Gastroesophageal sphincter (tissue), 4 donors: ENCODE measurements at regions not wholly inside any gene's neighbourhood (a gene's known extent, or its start where the extent isn't known, plus 50 kb on each side); places are given as distances from the start of the nearest gene placed in this dataset.
"Not testable (repeated sequence)": the region's sequence is repeated elsewhere in the genome, so short reads cannot be mapped to it uniquely, and the experiment has no call there.

ENCODE experiments used
- ATAC-seq: fragments of 150-250 bp; one replicate; pipeline ENCODE4 v1.9.1; 2016; ENCODE audit warnings: mild to moderate bottlenecking, moderate library complexity
- H3K27ac ChIP-seq, 4 donors: fragments of 200-600 bp; sonication (generic) in 3 of 4; 1 replicate in 3 of 4; 2 replicates in 1 of 4; pipeline ENCODE4 v1.5.1; 2016 to 2019
- H3K27me3 ChIP-seq: fragments of 200-600 bp; sonication (generic); one replicate; pipeline ENCODE4 v1.5.1; 2019
- H3K36me3 ChIP-seq, 2 donors: fragments of 200-600 bp; sonication (generic); one replicate each; pipeline ENCODE4 v1.5.1; 2019; ENCODE audit warnings: control low read depth in 1 of 2
- H3K4me1 ChIP-seq, 3 donors: fragments of 200-600 bp; sonication (generic); 1 replicate in 2 of 3; 2 replicates in 1 of 3; pipeline ENCODE4 v1.5.1; 2016 to 2019; ENCODE audit warnings: control low read depth in 2 of 3
- H3K4me3 ChIP-seq, 2 donors: fragments of 200-600 bp; sonication (generic); one replicate each; pipeline ENCODE4 v1.5.1; 2019; ENCODE audit warnings: mild to moderate bottlenecking in 1 of 2, moderate library complexity in 1 of 2
- H3K9me3 ChIP-seq, 3 donors: fragments of 200-600 bp; sonication (generic); one replicate each; pipeline ENCODE4 v1.5.1; 2017 to 2019; ENCODE audit warnings: control low read depth in 2 of 3
- CTCF ChIP-seq, 4 experiments: fragments of 200-600 bp in 2 of 4; fragments of 450-650 bp in 2 of 4; sonication (generic) in 1 of 4; IDR thresholded peaks; one replicate each; pipeline ENCODE4 v1.5.1; 2017 to 2019; ENCODE audit warnings: antibody characterized with exemption in 4 of 4, mild to moderate bottlenecking in 2 of 4, moderate library complexity in 2 of 4
- EP300 ChIP-seq: sonication (generic); formaldehyde crosslinking; IDR thresholded peaks from one replicate; pipeline ENCODE4 v1.6.1; 2017; ENCODE audit warnings: antibody characterized with exemption, mild to moderate bottlenecking
- POLR2A ChIP-seq, 2 donors: fragments of 450-650 bp; IDR thresholded peaks; one replicate each; pipeline ENCODE4 v1.6.1; 2017; ENCODE audit warnings: antibody characterized with exemption in 2 of 2, mild to moderate bottlenecking in 2 of 2, moderate library complexity in 1 of 2
- POLR2AphosphoS5 ChIP-seq: sonication (generic); formaldehyde crosslinking; IDR thresholded peaks from one replicate; pipeline ENCODE4 v1.6.1; 2017; ENCODE audit warnings: antibody characterized with exemption
- whole genome bisulfite sequencing, 2 donors: methylation state at CpG; one replicate each; pipeline ENCODE4 v1.1.5; 2018; ENCODE audit warnings: low coverage in 1 of 2; 5-methylcytosine and 5-hydroxymethylcytosine counted together

- WGBS, 2 donors, result 61 to 84% methylated on average over 6 of the region's 6 CpGs
- TF ChIP-seq POLR2AphosphoS5 (no peak), EP300 (no peak), CTCF (IDR thresholded peaks at IDR 0.05) (no peak), POLR2A (IDR thresholded peaks at IDR 0.05) (no peak)
- H3K27me3 ChIP-seq, result no peaks in the 10 kb centered on the region
Measured at GRCh38 chr11:92464822-92465221, 240.2 kb downstream of the FAT3 start.

DNA sequence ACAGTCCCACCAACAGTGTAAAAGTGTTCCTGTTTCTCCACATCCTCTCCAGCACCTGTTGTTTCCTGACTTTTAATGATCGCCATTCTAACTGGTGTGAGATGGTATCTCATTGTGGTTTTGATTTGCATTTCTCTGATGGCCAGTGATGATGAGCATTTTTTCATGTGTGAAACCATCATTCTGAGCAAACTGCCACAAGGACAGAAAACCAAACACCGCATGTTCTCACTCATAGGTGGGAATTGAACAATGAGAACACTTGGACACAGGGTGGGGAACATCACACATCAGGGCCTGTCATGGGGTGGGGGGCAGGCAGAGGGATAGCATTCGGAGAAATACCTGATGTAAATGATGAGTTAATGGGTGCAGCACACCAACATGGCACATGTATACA lies 240.8 kb downstream of the FAT3 start:
- not testable (repeated sequence) for H3K27me3 ChIP-seq, H3K27ac ChIP-seq, ATAC-seq, H3K4me1 ChIP-seq, H3K36me3 ChIP-seq, H3K9me3 ChIP-seq, H3K4me3 ChIP-seq
- 88 to 89% methylated on average over 1 of the region's 3 CpGs for WGBS, 2 donors

More at GRCh38 chr11:92464822-92465221, 240.2 kb downstream of the FAT3 start:
- Histone ChIP-seq H3K9me3 (no peaks in the 10 kb centered on the region), H3K4me3 (no peak overlapping the region), H3K36me3 (no peaks in the 10 kb centered on the region), H3K4me1 (no peaks in the 10 kb centered on the region), H3K27ac (no peak overlapping the region)
- no peak for ATAC-seq

DNA sequence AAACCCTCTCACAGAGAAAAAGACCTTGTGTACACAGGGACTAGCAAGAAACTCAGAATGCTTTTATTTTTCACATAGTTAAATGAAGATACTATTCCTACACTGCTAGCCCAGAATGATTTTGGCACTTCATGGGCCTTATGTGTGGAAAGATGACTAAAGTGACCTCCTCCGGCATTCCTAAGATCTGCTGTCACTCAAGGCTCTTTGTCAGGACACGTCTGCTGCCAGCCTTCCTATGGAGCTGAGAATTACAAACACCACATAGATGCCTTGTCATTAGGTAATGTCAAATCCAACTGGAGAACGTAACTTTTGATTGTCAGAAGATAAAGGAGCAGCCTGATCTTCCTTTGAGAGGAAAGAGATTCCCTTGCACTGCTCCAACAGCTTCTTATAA lies 249.1 kb downstream of the FAT3 start:
- H3K36me3 ChIP-seq, result no peaks in the 10 kb centered on the region
- no peaks in the 10 kb centered on the region for H3K4me1 ChIP-seq
- H3K27ac ChIP-seq, result no peak overlapping the region
- no peak overlapping the region for H3K4me3 ChIP-seq
- H3K9me3 ChIP-seq, result no peaks in the 10 kb centered on the region
- 78 to 80% methylated on average over 1 to 3 of the region's 3 CpGs for WGBS, 2 donors
- no peak for ATAC-seq
- H3K27me3 ChIP-seq, result no peaks in the 10 kb centered on the region
- TF ChIP-seq CTCF (IDR thresholded peaks at IDR 0.05) (no peak), POLR2AphosphoS5 (no peak), POLR2A (IDR thresholded peaks at IDR 0.05) (no peak), EP300 (no peak)

GRCh38 chr11:92475316-92475715 lies 250.7 kb downstream of the FAT3 start:
- Histone ChIP-seq H3K36me3 (no peaks in the 10 kb centered on the region), H3K4me1 (no peaks in the 10 kb centered on the region), H3K9me3 (no peaks in the 10 kb centered on the region), H3K27me3 (no peaks in the 10 kb centered on the region), H3K4me3 (no peak overlapping the region), H3K27ac (no peak overlapping the region)
- no peak for TF ChIP-seq CTCF (IDR thresholded peaks at IDR 0.05)
- no peak for TF ChIP-seq EP300
- no peak for TF ChIP-seq POLR2AphosphoS5
- TF ChIP-seq POLR2A (IDR thresholded peaks at IDR 0.05), result no peak
- no peak for ATAC-seq

GRCh38 chr11:92475819-92476218 lies 251.2 kb downstream of the FAT3 start:
- H3K4me1 ChIP-seq, result no peaks in the 10 kb centered on the region
- H3K27me3 ChIP-seq, result no peaks in the 10 kb centered on the region
- no peak overlapping the region for H3K4me3 ChIP-seq
- TF ChIP-seq POLR2A (IDR thresholded peaks at IDR 0.05), result no peak
- TF ChIP-seq POLR2AphosphoS5, result no peak
- no peak for TF ChIP-seq CTCF (IDR thresholded peaks at IDR 0.05)
- TF ChIP-seq EP300, result no peak
- no peak overlapping the region for H3K27ac ChIP-seq
- no peaks in the 10 kb centered on the region for H3K9me3 ChIP-seq
- H3K36me3 ChIP-seq, result no peaks in the 10 kb centered on the region
- 81 to 82% methylated on average over 3 of the region's 3 CpGs for WGBS, 2 donors
- no peak for ATAC-seq

DNA sequence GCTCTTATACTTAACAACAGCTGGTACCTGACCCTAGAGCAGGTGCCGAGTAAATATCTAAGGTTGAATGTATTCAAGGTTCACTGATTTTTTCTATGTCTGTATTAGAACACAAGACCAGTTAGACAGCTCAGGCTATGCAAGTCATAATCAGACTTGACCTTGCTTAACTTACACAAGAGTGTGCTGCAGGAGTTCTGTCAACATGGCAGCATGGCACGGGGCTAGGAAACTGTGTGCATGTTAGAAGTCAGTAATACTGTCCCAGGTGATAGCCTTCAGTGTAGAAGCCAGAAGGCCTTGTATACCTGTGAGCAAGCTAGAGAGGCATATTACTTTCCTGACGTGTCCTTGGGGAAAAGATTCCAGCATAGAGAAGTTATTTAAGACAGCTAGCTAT lies 253.1 kb downstream of the FAT3 start:
- 83 to 100% methylated on average over 1 to 3 of the region's 3 CpGs for WGBS, 2 donors
- no peaks in the 10 kb centered on the region for H3K9me3 ChIP-seq
- no peaks in the 10 kb centered on the region for H3K36me3 ChIP-seq
- H3K27me3 ChIP-seq, result no peaks in the 10 kb centered on the region
- no peak for ATAC-seq
- no peak for TF ChIP-seq EP300
- no peak for TF ChIP-seq POLR2AphosphoS5
- TF ChIP-seq POLR2A (IDR thresholded peaks at IDR 0.05), result no peak
- no peak for TF ChIP-seq CTCF (IDR thresholded peaks at IDR 0.05)
- H3K4me1 ChIP-seq, result no peaks in the 10 kb centered on the region
- no peak overlapping the region for H3K27ac ChIP-seq
- no peak overlapping the region for H3K4me3 ChIP-seq
